ENCODE measurements at regions not wholly inside any gene's neighbourhood (a gene's known extent, or its start where the extent isn't known, plus 50 kb on each side); places are given as distances from the start of the nearest gene placed in this dataset.

DNA sequence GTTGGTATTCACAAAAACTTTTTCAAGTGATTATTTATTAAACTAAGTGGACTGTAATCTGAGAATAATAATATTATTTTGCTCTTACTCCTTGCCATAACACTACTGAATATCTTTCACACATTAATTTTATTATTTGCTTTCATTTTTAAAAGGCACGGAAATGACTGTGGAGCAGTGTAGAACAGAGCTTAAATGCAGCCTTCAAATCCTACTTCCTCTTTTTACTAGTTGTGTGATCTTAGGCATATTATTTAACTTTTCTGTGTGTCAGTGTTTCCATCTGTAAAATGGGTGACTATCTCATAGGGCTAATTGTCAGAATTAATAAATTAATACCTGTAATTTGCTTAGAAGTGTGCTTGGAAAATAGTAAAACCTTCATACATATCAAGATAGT is 55.5 kb upstream of the SLC8A1 start:
- no CpG with 5 or more reads among the region's 1 CpG for WGBS, 2 donors (ENCODE audit: extremely low coverage in 2 of 2, insufficient read length in 2 of 2, insufficient replicate concordance in 1 of 2)
- H2BK120ac ChIP-seq (ENCODE audit: low read depth, low read length) = no peak overlapping the region

GRCh38 chr2:40510304-40510703 is 58.4 kb upstream of the SLC8A1 start:
- H3K4me3 ChIP-seq (ENCODE audit: low read length in 2 of 2) = no peak overlapping the region
- no peaks in the 10 kb centered on the region for H3K79me1 ChIP-seq (ENCODE audit: low read depth, low read length)
- H4K8ac ChIP-seq (ENCODE audit: low read depth, low read length) = no peak overlapping the region
- H2BK12ac ChIP-seq (ENCODE audit: low read length) = no peak overlapping the region
- H3K23ac ChIP-seq (ENCODE audit: low read depth, low read length, poor library complexity) = no peak overlapping the region
- H3K9ac ChIP-seq (ENCODE audit: low read depth, low read length, poor library complexity) = no peak overlapping the region
- no CpG with 5 or more reads among the region's 3 CpGs for WGBS, 2 donors (ENCODE audit: extremely low coverage in 2 of 2, insufficient read length in 2 of 2, insufficient replicate concordance in 1 of 2)
- H3K27ac ChIP-seq (replicated peaks; ENCODE audit: low read length) = no peak overlapping the region
- no peaks in the 10 kb centered on the region for H3K36me3 ChIP-seq (replicated peaks in 1 of 2; ENCODE audit: control insufficient read depth in 2 of 2, insufficient read depth in 2 of 2, low read length in 2 of 2)
- no peak overlapping the region for H2BK120ac ChIP-seq (ENCODE audit: low read depth, low read length)
- no peak overlapping the region for H2AFZ ChIP-seq (ENCODE audit: low read length)
- no peak overlapping the region for H4K91ac ChIP-seq (ENCODE audit: low read depth, low read length, poor library complexity)
- H3K9me3 ChIP-seq (replicated peaks in 1 of 2; ENCODE audit: control insufficient read depth in 2 of 2, insufficient read depth in 1 of 2, low read depth in 1 of 2, low read length in 2 of 2) = no peaks in the 10 kb centered on the region
- DNase-seq (ENCODE audit: low spot score) = no peak
- no peaks in the 10 kb centered on the region for H3K4me1 ChIP-seq (ENCODE audit: control insufficient read depth in 2 of 2, insufficient read depth in 1 of 2, low read depth in 1 of 2, low read length in 2 of 2)
- H3K18ac ChIP-seq (ENCODE audit: low read length) = no peak overlapping the region
- H3K27me3 ChIP-seq (ENCODE audit: control insufficient read depth in 3 of 3, insufficient read depth in 3 of 3, low read depth in 1 of 3, low read length in 3 of 3) = no peaks in the 10 kb centered on the region
- H3K4me2 ChIP-seq (ENCODE audit: insufficient read depth, low read length, poor library complexity, severe bottlenecking) = no peak overlapping the region
- H2AK5ac ChIP-seq (ENCODE audit: low read depth, low read length) = no peak overlapping the region
- H2BK5ac ChIP-seq (ENCODE audit: low read length) = no peak overlapping the region
- no peak overlapping the region for H2BK15ac ChIP-seq (ENCODE audit: low read length)
- no peak overlapping the region for H3K14ac ChIP-seq (ENCODE audit: low read length)
- H3K4ac ChIP-seq (ENCODE audit: low read length) = no peak overlapping the region

More for the DNA sequence above, 55.5 kb upstream of the SLC8A1 start:
- H3K9ac ChIP-seq (ENCODE audit: low read depth, low read length, poor library complexity) = no peak overlapping the region
- no peak overlapping the region for H2BK5ac ChIP-seq (ENCODE audit: low read length)
- H4K8ac ChIP-seq (ENCODE audit: low read depth, low read length) = no peak overlapping the region
- no peak overlapping the region for H2AK5ac ChIP-seq (ENCODE audit: low read depth, low read length)
- H3K4me2 ChIP-seq (ENCODE audit: insufficient read depth, low read length, poor library complexity, severe bottlenecking) = no peak overlapping the region
- no peaks in the 10 kb centered on the region for H3K36me3 ChIP-seq (replicated peaks in 1 of 2; ENCODE audit: control insufficient read depth in 2 of 2, insufficient read depth in 2 of 2, low read length in 2 of 2)
- no peak overlapping the region for H3K23ac ChIP-seq (ENCODE audit: low read depth, low read length, poor library complexity)
- H4K91ac ChIP-seq (ENCODE audit: low read depth, low read length, poor library complexity) = no peak overlapping the region
- DNase-seq (ENCODE audit: low spot score) = no peak
- no peaks in the 10 kb centered on the region for H3K4me1 ChIP-seq (ENCODE audit: control insufficient read depth in 2 of 2, insufficient read depth in 1 of 2, low read depth in 1 of 2, low read length in 2 of 2)
- no peak overlapping the region for H3K18ac ChIP-seq (ENCODE audit: low read length)
- H3K27ac ChIP-seq (replicated peaks; ENCODE audit: low read length) = no peak overlapping the region
- no peak overlapping the region for H2BK15ac ChIP-seq (ENCODE audit: low read length)
- H3K14ac ChIP-seq (ENCODE audit: low read length) = no peak overlapping the region
- H3K4me3 ChIP-seq (ENCODE audit: low read length in 2 of 2) = no peak overlapping the region
- no peak overlapping the region for H2BK12ac ChIP-seq (ENCODE audit: low read length)
- H2AFZ ChIP-seq (ENCODE audit: low read length) = no peak overlapping the region
- H3K79me1 ChIP-seq (ENCODE audit: low read depth, low read length) = no peaks in the 10 kb centered on the region
- H3K9me3 ChIP-seq (replicated peaks in 1 of 2; ENCODE audit: control insufficient read depth in 2 of 2, insufficient read depth in 1 of 2, low read depth in 1 of 2, low read length in 2 of 2) = no peaks in the 10 kb centered on the region
- H3K4ac ChIP-seq (ENCODE audit: low read length) = no peak overlapping the region
- H3K27me3 ChIP-seq (ENCODE audit: control insufficient read depth in 3 of 3, insufficient read depth in 3 of 3, low read depth in 1 of 3, low read length in 3 of 3) = no peaks in the 10 kb centered on the region

DNA sequence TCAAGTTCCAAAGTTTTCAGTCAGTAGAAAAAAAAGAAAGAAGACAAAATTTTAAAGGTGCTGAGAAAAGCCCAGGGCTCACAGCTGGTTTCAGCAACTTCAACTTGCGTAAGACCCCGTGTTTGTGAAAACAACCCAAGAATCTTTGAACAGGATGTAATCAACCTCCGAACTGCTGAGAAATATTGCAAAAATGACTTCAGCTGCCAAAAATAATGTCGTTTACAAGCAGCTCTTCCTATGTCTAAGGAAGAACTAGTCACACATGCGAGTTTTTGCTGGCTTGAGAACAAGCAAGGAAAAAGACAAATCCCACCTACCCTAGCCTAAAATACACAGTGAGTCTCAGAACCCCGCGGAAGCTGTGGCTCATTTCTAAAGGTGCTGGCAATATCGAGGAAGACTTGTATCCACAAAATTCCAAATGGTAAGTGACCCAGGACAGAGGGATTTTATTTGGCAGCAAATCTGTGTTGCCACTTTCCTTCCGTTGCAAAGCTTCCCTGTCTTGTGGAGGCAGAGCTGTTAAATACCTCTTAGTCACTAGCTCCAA is 59.8 kb upstream of the SLC8A1 start:
- no peak overlapping the region for H3K4me3 ChIP-seq (ENCODE audit: low read length in 2 of 2)
- no peak overlapping the region for H4K91ac ChIP-seq (ENCODE audit: low read depth, low read length, poor library complexity)
- no peak overlapping the region for H3K27ac ChIP-seq (replicated peaks; ENCODE audit: low read length)
- H3K23ac ChIP-seq (ENCODE audit: low read depth, low read length, poor library complexity) = no peak overlapping the region
- no peak overlapping the region for H2BK5ac ChIP-seq (ENCODE audit: low read length)
- H2AFZ ChIP-seq (ENCODE audit: low read length) = peak overlapping the region; percentile 49
- no peak overlapping the region for H3K9ac ChIP-seq (ENCODE audit: low read depth, low read length, poor library complexity)
- no peaks in the 10 kb centered on the region for H3K79me1 ChIP-seq (ENCODE audit: low read depth, low read length)
- no peak overlapping the region for H3K4ac ChIP-seq (ENCODE audit: low read length)
- no peak overlapping the region for H2AK5ac ChIP-seq (ENCODE audit: low read depth, low read length)
- H3K27me3 ChIP-seq (ENCODE audit: control insufficient read depth in 3 of 3, insufficient read depth in 3 of 3, low read depth in 1 of 3, low read length in 3 of 3) = no peaks in the 10 kb centered on the region
- no peak overlapping the region for H2BK12ac ChIP-seq (ENCODE audit: low read length)
- H3K18ac ChIP-seq (ENCODE audit: low read length) = no peak overlapping the region
- no peaks in the 10 kb centered on the region for H3K4me1 ChIP-seq (ENCODE audit: control insufficient read depth in 2 of 2, insufficient read depth in 1 of 2, low read depth in 1 of 2, low read length in 2 of 2)
- H4K8ac ChIP-seq (ENCODE audit: low read depth, low read length) = no peak overlapping the region
- DNase-seq (ENCODE audit: low spot score) = no peak
- no peaks in the 10 kb centered on the region for H3K36me3 ChIP-seq (replicated peaks in 1 of 2; ENCODE audit: control insufficient read depth in 2 of 2, insufficient read depth in 2 of 2, low read length in 2 of 2)
- no peak overlapping the region for H3K14ac ChIP-seq (ENCODE audit: low read length)
- no peak overlapping the region for H2BK120ac ChIP-seq (ENCODE audit: low read depth, low read length)
- no CpG with 5 or more reads among the region's 9 CpGs for WGBS, 2 donors (ENCODE audit: extremely low coverage in 2 of 2, insufficient read length in 2 of 2, insufficient replicate concordance in 1 of 2)
- no peaks in the 10 kb centered on the region for H3K9me3 ChIP-seq (replicated peaks in 1 of 2; ENCODE audit: control insufficient read depth in 2 of 2, insufficient read depth in 1 of 2, low read depth in 1 of 2, low read length in 2 of 2)
- no peak overlapping the region for H2BK15ac ChIP-seq (ENCODE audit: low read length)
- H3K4me2 ChIP-seq (ENCODE audit: insufficient read depth, low read length, poor library complexity, severe bottlenecking) = no peak overlapping the region

DNA sequence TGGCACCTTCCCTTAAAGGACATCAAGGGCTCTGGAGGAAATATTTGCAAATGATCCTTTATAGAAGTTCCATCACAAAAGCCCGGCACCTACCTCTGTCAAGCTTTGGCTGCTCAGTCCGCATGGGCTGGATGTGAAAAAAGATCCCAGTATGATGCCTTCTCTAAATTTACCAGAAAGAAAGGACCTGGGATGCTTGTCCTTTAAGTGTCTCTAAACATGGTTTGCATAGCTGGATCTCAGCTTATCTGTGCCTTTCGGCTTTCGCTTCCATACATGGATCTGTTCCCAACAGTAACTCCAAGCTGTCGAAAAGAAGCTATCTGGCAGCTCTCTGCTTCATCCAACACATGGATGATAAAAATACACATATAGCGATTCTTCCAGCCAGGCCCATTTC is 60.4 kb upstream of the SLC8A1 start:
- no peak overlapping the region for H3K4me3 ChIP-seq (ENCODE audit: low read length in 2 of 2)
- no peak for DNase-seq (ENCODE audit: low spot score)
- H2BK120ac ChIP-seq (ENCODE audit: low read depth, low read length) = no peak overlapping the region
- no peaks in the 10 kb centered on the region for H3K27me3 ChIP-seq (ENCODE audit: control insufficient read depth in 3 of 3, insufficient read depth in 3 of 3, low read depth in 1 of 3, low read length in 3 of 3)
- H2AFZ ChIP-seq (ENCODE audit: low read length) = no peak overlapping the region
- H2BK5ac ChIP-seq (ENCODE audit: low read length) = no peak overlapping the region
- no peak overlapping the region for H3K14ac ChIP-seq (ENCODE audit: low read length)
- H2AK5ac ChIP-seq (ENCODE audit: low read depth, low read length) = no peak overlapping the region
- H3K9ac ChIP-seq (ENCODE audit: low read depth, low read length, poor library complexity) = no peak overlapping the region
- H3K4me2 ChIP-seq (ENCODE audit: insufficient read depth, low read length, poor library complexity, severe bottlenecking) = no peak overlapping the region
- H3K36me3 ChIP-seq (replicated peaks in 1 of 2; ENCODE audit: control insufficient read depth in 2 of 2, insufficient read depth in 2 of 2, low read length in 2 of 2) = no peaks in the 10 kb centered on the region
- no peak overlapping the region for H2BK12ac ChIP-seq (ENCODE audit: low read length)
- no peak overlapping the region for H3K27ac ChIP-seq (replicated peaks; ENCODE audit: low read length)
- H4K8ac ChIP-seq (ENCODE audit: low read depth, low read length) = no peak overlapping the region
- no peak overlapping the region for H3K23ac ChIP-seq (ENCODE audit: low read depth, low read length, poor library complexity)
- H4K91ac ChIP-seq (ENCODE audit: low read depth, low read length, poor library complexity) = no peak overlapping the region
- H3K9me3 ChIP-seq (replicated peaks in 1 of 2; ENCODE audit: control insufficient read depth in 2 of 2, insufficient read depth in 1 of 2, low read depth in 1 of 2, low read length in 2 of 2) = no peaks in the 10 kb centered on the region
- no peak overlapping the region for H2BK15ac ChIP-seq (ENCODE audit: low read length)
- WGBS, 2 donors (ENCODE audit: extremely low coverage in 2 of 2, insufficient read length in 2 of 2, insufficient replicate concordance in 1 of 2) = no CpG with 5 or more reads among the region's 6 CpGs
- no peaks in the 10 kb centered on the region for H3K4me1 ChIP-seq (ENCODE audit: control insufficient read depth in 2 of 2, insufficient read depth in 1 of 2, low read depth in 1 of 2, low read length in 2 of 2)
- H3K79me1 ChIP-seq (ENCODE audit: low read depth, low read length) = no peaks in the 10 kb centered on the region
- no peak overlapping the region for H3K18ac ChIP-seq (ENCODE audit: low read length)
- H3K4ac ChIP-seq (ENCODE audit: low read length) = no peak overlapping the region
